Stomach (tissue), 4 donors: ENCODE measurements at regions not wholly inside any gene's neighbourhood (a gene's known extent, or its start where the extent isn't known, plus 50 kb on each side); places are given as distances from the start of the nearest gene placed in this dataset.

Experiments
- CTCF ChIP-seq, 7 experiments: fragments of 450-650 bp in 4 of 7; fragments of 200-600 bp in 3 of 7; sonication (generic) in 3 of 7; IDR thresholded peaks; one replicate each; pipeline ENCODE4 v1.5.1; 2016 to 2019; ENCODE audit warnings: antibody characterized with exemption in 7 of 7, control low read depth in 2 of 7, mild to moderate bottlenecking in 1 of 7
- EP300 ChIP-seq: sonication (generic); formaldehyde crosslinking; IDR thresholded peaks from one replicate; pipeline ENCODE4 v1.6.1; 2017; ENCODE audit warnings: antibody characterized with exemption
- POLR2A ChIP-seq, 4 donors: fragments of 450-650 bp; IDR thresholded peaks; one replicate each; pipeline ENCODE4 v1.6.1; 2016; ENCODE audit warnings: antibody characterized with exemption in 4 of 4, control low read depth in 2 of 4, mild to moderate bottlenecking in 1 of 4, moderate library complexity in 1 of 4
- POLR2AphosphoS5 ChIP-seq, 3 donors: sonication (generic); formaldehyde crosslinking; IDR thresholded peaks; one replicate each; pipeline ENCODE4 v1.6.1; 2016; ENCODE audit warnings: antibody characterized with exemption in 3 of 3

DNA sequence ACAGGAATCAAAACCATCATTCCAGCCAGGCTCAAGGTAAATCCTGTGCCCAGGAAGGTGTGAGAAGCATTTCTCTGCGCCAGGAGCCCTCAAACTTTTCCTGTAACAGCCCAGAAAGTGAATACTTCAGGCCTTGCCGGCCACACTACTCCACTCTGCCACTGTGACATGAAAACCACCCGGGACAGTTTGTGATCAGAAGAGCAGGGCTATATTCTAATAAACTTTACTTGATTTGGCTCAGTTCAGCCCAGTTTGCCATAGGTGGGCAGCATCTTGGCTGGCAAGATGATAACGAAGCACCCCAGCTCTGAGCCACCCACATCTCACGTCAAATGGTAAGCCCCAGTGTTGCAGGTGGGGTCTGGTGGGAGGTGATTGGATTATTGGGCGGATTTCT is 249.4 kb downstream of the DLL1 start:
- TF ChIP-seq CTCF (IDR thresholded peaks at IDR 0.05) (no peak), POLR2A (IDR thresholded peaks at IDR 0.05) (no peak), EP300 (no peak), POLR2AphosphoS5 (IDR thresholded peaks at IDR 0.05) (no peak)
